ENCODE measurements at regions not wholly inside any gene's neighbourhood (a gene's known extent, or its start where the extent isn't known, plus 50 kb on each side); places are given as distances from the start of the nearest gene placed in this dataset.

- DNase-seq, result no peak
- no peaks in the 10 kb centered on the region for H3K9me3 ChIP-seq
- WGBS, 2 donors, result 58 to 61% methylated on average over 4 of the region's 4 CpGs
- H3K27me3 ChIP-seq, result no peaks in the 10 kb centered on the region
- no peak for TF ChIP-seq POLR2A (IDR thresholded peaks at IDR 0.05)
- TF ChIP-seq, protein P1, sequence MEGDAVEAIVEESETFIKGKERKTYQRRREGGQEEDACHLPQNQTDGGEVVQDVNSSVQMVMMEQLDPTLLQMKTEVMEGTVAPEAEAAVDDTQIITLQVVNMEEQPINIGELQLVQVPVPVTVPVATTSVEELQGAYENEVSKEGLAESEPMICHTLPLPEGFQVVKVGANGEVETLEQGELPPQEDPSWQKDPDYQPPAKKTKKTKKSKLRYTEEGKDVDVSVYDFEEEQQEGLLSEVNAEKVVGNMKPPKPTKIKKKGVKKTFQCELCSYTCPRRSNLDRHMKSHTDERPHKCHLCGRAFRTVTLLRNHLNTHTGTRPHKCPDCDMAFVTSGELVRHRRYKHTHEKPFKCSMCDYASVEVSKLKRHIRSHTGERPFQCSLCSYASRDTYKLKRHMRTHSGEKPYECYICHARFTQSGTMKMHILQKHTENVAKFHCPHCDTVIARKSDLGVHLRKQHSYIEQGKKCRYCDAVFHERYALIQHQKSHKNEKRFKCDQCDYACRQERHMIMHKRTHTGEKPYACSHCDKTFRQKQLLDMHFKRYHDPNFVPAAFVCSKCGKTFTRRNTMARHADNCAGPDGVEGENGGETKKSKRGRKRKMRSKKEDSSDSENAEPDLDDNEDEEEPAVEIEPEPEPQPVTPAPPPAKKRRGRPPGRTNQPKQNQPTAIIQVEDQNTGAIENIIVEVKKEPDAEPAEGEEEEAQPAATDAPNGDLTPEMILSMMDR (IDR thresholded peaks at IDR 0.05), result no peak
- intact Hi-C loops (cut with DNase I), result no loop called here
- ATAC-seq, result no peak
- no peaks in the 10 kb centered on the region for H3K4me1 ChIP-seq
- H3K27ac ChIP-seq, result no peak overlapping the region
- H3K36me3 ChIP-seq (replicated peaks in 1 of 2; ENCODE audit: insufficient read depth in 1 of 2, low read depth in 2 of 2), result no peaks in the 10 kb centered on the region
- H3K4me3 ChIP-seq, result no peak overlapping the region
Measured at GRCh38 chr6:168827586-168827871, 386.5 kb downstream of the SMOC2 start.

DNA sequence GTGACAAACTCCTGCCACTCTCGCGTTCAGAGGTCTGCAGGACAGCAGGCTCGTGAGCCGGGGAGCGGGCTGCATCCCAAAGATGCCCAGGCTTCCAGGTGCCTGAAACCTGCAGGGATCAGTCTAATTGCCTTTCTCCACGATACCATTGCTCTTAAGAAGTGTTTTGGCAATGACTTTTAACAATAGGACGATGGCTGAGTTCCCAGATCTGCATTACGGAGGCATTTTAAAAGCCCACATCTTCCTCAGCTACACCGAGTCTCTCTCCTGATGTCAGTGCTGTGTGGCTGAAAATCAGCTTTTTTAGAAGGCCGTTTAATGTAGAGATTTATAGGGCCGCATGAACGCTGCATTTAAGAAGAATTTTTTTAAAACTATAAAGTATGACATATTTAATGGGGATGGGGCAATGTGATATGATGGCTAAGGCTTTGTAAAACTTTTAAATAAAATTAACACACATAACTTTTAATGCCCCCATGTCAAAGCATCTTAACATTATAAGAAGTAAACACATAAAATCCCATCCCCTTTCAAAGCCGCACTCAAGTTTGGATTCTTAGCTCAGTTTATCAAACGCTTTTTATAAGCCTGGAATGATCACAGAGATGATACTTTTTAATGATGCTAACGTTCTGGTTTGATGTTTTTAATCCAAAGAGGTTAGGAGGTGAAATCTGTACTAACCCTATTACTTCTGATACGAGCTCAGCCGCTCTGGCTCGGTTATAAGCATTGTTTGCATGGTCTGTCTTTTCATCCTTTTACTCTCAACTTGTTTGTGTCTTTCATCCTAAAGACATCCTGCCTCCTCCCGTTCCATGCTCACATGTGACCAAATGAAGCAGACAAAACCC, 386.0 kb downstream of the SMOC2 start:
- Histone ChIP-seq H3K27me3 (no peaks in the 10 kb centered on the region), H3K27ac (no peak overlapping the region), H3K4me1 (no peaks in the 10 kb centered on the region), H3K9me3 (no peaks in the 10 kb centered on the region), H3K36me3 (replicated peaks in 1 of 2; ENCODE audit: insufficient read depth in 1 of 2, low read depth in 2 of 2) (no peaks in the 10 kb centered on the region), H3K4me3 (no peak overlapping the region)
- 71 to 77% methylated on average over 19 of the region's 19 CpGs for WGBS, 2 donors
- intact Hi-C loops (cut with DNase I), result no loop called here
- no peak for ATAC-seq
- TF ChIP-seq, protein P1 (IDR thresholded peaks at IDR 0.05), result no peak
- no peak for TF ChIP-seq POLR2A (IDR thresholded peaks at IDR 0.05)
- DNase-seq, result no peak

DNA sequence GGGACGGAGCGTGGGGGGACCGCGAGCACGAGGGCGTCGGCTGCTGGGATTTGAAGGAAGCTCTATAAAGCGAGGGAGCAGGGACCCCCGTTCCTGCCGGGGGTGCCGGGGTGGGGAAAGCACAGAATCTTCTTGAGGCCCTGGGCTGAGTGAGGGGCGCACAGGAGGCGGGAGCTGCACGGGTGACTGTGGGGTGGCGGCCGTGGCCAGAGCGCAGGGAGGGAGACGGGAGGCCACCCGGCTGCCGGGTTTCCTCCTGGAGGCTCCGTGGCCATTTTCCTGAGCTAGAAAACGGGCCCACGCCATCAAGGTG, 385.1 kb downstream of the SMOC2 start:
- H3K4me1 ChIP-seq, result no peaks in the 10 kb centered on the region
- H3K36me3 ChIP-seq (replicated peaks in 1 of 2; ENCODE audit: insufficient read depth in 1 of 2, low read depth in 2 of 2), result no peaks in the 10 kb centered on the region
- H3K27me3 ChIP-seq, result no peaks in the 10 kb centered on the region
- ATAC-seq, result no peak
- no peak overlapping the region for H3K4me3 ChIP-seq
- no peak for TF ChIP-seq POLR2A (IDR thresholded peaks at IDR 0.05)
- TF ChIP-seq, protein P1 (IDR thresholded peaks at IDR 0.05), result no peak
- DNase-seq, result no peak
- 87 to 91% methylated on average over 22 to 23 of the region's 23 CpGs for WGBS, 2 donors
- no peaks in the 10 kb centered on the region for H3K9me3 ChIP-seq
- H3K27ac ChIP-seq, result no peak overlapping the region
- intact Hi-C loops (cut with DNase I), result no loop called here

- Histone ChIP-seq H3K27me3 (no peaks in the 10 kb centered on the region), H3K9me3 (no peaks in the 10 kb centered on the region), H3K4me1 (no peaks in the 10 kb centered on the region), H3K36me3 (replicated peaks in 1 of 2; ENCODE audit: insufficient read depth in 1 of 2, low read depth in 2 of 2) (no peaks in the 10 kb centered on the region), H3K4me3 (no peak overlapping the region), H3K27ac (no peak overlapping the region)
- TF ChIP-seq POLR2A (IDR thresholded peaks at IDR 0.05), result no peak
- TF ChIP-seq, protein P1 (IDR thresholded peaks at IDR 0.05), result no peak
- DNase-seq, result no peak
- intact Hi-C loops (cut with DNase I), result no loop called here
- ATAC-seq, result no peak
- WGBS, 2 donors, result 82 to 88% methylated on average over 31 to 35 of the region's 68 CpGs
Measured at GRCh38 chr6:168825226-168826077, 384.5 kb downstream of the SMOC2 start.

Data from body of pancreas (tissue), 4 donors.